Fibroblast of lung (primary cell): ENCODE measurements at regions not wholly inside any gene's neighbourhood (a gene's known extent, or its start where the extent isn't known, plus 50 kb on each side); places are given as distances from the start of the nearest gene placed in this dataset.
"Not testable (repeated sequence)": the region's sequence is repeated elsewhere in the genome, so short reads cannot be mapped to it uniquely, and the experiment has no call there.

Experiments
- DNase-seq, 2 donors: peaks; one replicate each; pipeline versions ENCODE4 v3.0.0 to v3.0.0-alpha.2; 2010; ENCODE audit warnings: low read depth in 2 of 2
- H2AFZ ChIP-seq: 2 replicates; pipeline ENCODE4 v1.5.1; 2012; ENCODE audit warnings: low read length, control low read depth, inconsistent platforms
- H3K27ac ChIP-seq: 2 replicates; pipeline ENCODE4 v1.5.1; 2011; ENCODE audit warnings: low read length, control low read depth; ENCODE audit not compliant: insufficient read depth
- H3K27me3 ChIP-seq: 2 replicates; pipeline ENCODE4 v1.5.1; 2011; ENCODE audit warnings: mild to moderate bottlenecking, low read length; ENCODE audit not compliant: control insufficient read depth, insufficient read depth
- H3K36me3 ChIP-seq: 2 replicates; pipeline ENCODE4 v1.5.1; 2011; ENCODE audit warnings: low read length; ENCODE audit not compliant: control insufficient read depth, insufficient read depth
- H3K4me1 ChIP-seq: 2 replicates; pipeline ENCODE4 v1.5.1; 2011; ENCODE audit warnings: low read length; ENCODE audit not compliant: control insufficient read depth, insufficient read depth; ENCODE audit errors: extremely low read depth
- H3K4me2 ChIP-seq: 2 replicates; pipeline ENCODE4 v1.5.1; 2011; ENCODE audit warnings: low read length, control low read depth; ENCODE audit not compliant: insufficient read depth; ENCODE audit errors: extremely low read depth
- H3K4me3 ChIP-seq, 4 experiments: fragments of 200-600 bp in 1 of 4; sonication (generic) in 1 of 4; replicated peaks in 1 of 4; 2 replicates each; pipeline ENCODE4 v1.5.1; 2011 to 2016; ENCODE audit warnings: low read length in 4 of 4, low read depth in 3 of 4, mild to moderate bottlenecking in 3 of 4, control low read depth in 2 of 4, inconsistent platforms in 1 of 4, mixed read lengths in 1 of 4; ENCODE audit not compliant: insufficient read depth in 1 of 4; ENCODE audit errors: control extremely low read depth in 1 of 4
- H3K79me2 ChIP-seq: 2 replicates; pipeline ENCODE4 v1.5.1; 2012; ENCODE audit warnings: mild to moderate bottlenecking, low read length, inconsistent platforms; ENCODE audit not compliant: control insufficient read depth, insufficient read depth
- H3K9ac ChIP-seq: 2 replicates; pipeline ENCODE4 v1.5.1; 2011; ENCODE audit warnings: mild to moderate bottlenecking, low read length, control low read depth; ENCODE audit not compliant: insufficient read depth
- H3K9me3 ChIP-seq: 2 replicates; pipeline ENCODE4 v1.5.1; 2012; ENCODE audit warnings: low read depth, low read length; ENCODE audit not compliant: control insufficient read depth, insufficient read depth
- H4K20me1 ChIP-seq: 2 replicates; pipeline ENCODE4 v1.5.1; 2011; ENCODE audit warnings: low read length; ENCODE audit not compliant: control insufficient read depth, insufficient read depth; ENCODE audit errors: extremely low read depth
- EZH2 ChIP-seq: IDR thresholded peaks from 2 replicates; pipeline ENCODE4 v1.5.1; 2012; ENCODE audit warnings: low read length, control low read depth, mild to moderate bottlenecking; ENCODE audit errors: missing control alignments
- TF ChIP-seq, protein P1 (sequence below), 2 donors: IDR thresholded peaks in 1 of 2; conservative IDR thresholded peaks in 1 of 2; 1 replicate in 1 of 2; 2 replicates in 1 of 2; pipeline ENCODE4 v1.5.1; 2011 to 2012; ENCODE audit warnings: low read length in 2 of 2, control low read depth in 1 of 2, inconsistent platforms in 1 of 2, low read depth in 1 of 2, mild to moderate bottlenecking in 1 of 2

DNA sequence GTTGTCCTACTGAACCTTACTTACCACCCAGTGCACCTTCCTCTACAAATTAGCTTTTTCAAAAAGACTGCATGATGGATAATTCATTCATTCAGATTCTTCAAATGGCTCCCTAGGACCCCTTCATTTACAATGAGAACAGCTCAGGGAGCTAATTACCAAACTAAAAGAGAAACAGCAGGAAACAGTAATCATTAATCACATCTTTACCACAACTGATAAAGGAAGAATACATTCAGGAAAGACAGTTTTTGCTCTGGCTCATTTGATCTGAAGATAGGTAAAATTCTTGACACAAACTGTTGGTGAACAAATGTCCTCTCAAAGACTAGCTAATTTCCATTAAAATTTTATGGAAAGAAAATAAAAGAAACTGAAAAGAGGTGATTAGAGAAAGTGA lies 1652.7 kb upstream of the LRRTM3 start:
- Histone ChIP-seq H4K20me1 (no peaks in the 10 kb centered on the region), H3K79me2 (no peaks in the 10 kb centered on the region), H3K9me3 (no peaks in the 10 kb centered on the region), H3K4me1 (no peaks in the 10 kb centered on the region), H2AFZ (no peak overlapping the region), H3K27ac (no peak overlapping the region), H3K27me3 (no peaks in the 10 kb centered on the region), H3K4me2 (no peak overlapping the region), H3K9ac (no peak overlapping the region), H3K36me3 (no peaks in the 10 kb centered on the region), H3K4me3 (no peak overlapping the region)
- TF ChIP-seq, protein P1, sequence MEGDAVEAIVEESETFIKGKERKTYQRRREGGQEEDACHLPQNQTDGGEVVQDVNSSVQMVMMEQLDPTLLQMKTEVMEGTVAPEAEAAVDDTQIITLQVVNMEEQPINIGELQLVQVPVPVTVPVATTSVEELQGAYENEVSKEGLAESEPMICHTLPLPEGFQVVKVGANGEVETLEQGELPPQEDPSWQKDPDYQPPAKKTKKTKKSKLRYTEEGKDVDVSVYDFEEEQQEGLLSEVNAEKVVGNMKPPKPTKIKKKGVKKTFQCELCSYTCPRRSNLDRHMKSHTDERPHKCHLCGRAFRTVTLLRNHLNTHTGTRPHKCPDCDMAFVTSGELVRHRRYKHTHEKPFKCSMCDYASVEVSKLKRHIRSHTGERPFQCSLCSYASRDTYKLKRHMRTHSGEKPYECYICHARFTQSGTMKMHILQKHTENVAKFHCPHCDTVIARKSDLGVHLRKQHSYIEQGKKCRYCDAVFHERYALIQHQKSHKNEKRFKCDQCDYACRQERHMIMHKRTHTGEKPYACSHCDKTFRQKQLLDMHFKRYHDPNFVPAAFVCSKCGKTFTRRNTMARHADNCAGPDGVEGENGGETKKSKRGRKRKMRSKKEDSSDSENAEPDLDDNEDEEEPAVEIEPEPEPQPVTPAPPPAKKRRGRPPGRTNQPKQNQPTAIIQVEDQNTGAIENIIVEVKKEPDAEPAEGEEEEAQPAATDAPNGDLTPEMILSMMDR (conservative IDR thresholded peaks at IDR 0.05 in 1 of 2, IDR thresholded peaks at IDR 0.05 in 1 of 2; ENCODE audit: low read depth in 1 of 2, low read length in 2 of 2), result no peak
- TF ChIP-seq EZH2, result no peak
- DNase-seq, result no peak

DNA sequence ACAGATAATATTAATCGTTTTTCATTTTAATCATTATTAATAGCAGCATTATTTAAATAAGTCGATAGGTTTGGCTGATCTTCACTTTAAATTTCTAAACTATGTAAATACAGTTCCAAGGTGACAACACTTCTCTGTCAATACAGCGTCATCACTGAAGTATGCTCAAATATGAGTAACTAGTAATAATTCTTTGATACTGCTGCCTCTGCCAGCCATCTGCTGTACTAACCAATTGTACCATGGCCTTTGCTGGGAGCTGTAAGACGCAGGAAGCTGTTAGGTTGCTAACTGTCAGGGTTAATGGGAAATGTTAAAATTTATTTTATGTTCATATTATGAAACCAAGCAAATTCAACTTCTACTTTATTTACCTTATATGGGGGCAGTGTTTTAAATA lies 1650.5 kb upstream of the LRRTM3 start:
- no peaks in the 10 kb centered on the region for H3K27me3 ChIP-seq
- no peak overlapping the region for H3K9ac ChIP-seq
- no peaks in the 10 kb centered on the region for H3K4me1 ChIP-seq
- no peak overlapping the region for H3K27ac ChIP-seq
- no peak overlapping the region for H3K4me2 ChIP-seq
- no peak overlapping the region for H2AFZ ChIP-seq
- H3K36me3 ChIP-seq, result no peaks in the 10 kb centered on the region
- TF ChIP-seq, protein P1 (conservative IDR thresholded peaks at IDR 0.05 in 1 of 2, IDR thresholded peaks at IDR 0.05 in 1 of 2; ENCODE audit: low read depth in 1 of 2, low read length in 2 of 2), result no peak
- TF ChIP-seq EZH2, result no peak
- DNase-seq, result no peak
- no peaks in the 10 kb centered on the region for H3K9me3 ChIP-seq
- H4K20me1 ChIP-seq, result no peaks in the 10 kb centered on the region
- no peak overlapping the region for H3K4me3 ChIP-seq
- no peaks in the 10 kb centered on the region for H3K79me2 ChIP-seq

DNA sequence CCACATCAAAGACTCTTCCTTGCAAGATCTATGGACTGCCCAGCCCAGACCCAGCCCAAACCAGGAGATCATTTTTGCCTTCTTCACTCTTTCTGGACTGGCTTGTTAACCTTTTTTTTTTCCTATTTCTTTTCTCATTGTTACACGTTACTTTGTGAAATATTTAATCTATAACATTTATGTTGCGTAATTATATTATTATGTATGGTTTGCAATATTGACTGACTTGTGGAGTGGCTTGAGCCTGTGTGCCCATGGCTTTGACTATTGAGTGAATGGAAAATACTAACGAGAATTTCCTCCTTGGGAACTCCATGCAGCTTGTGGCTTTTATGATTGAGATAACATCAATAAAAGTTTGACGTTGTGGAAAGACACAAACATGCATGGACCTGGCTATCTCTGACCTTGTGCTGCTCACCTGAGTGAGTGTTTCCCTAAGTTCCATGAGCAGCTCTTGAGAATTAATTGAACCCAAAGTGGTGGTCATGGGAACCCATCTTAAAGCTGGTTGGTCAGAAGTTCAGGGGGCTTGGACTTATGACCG lies 1641.3 kb upstream of the LRRTM3 start:
- no peaks in the 10 kb centered on the region for H3K4me1 ChIP-seq
- no peaks in the 10 kb centered on the region for H3K9me3 ChIP-seq
- no peaks in the 10 kb centered on the region for H3K36me3 ChIP-seq
- TF ChIP-seq EZH2, result no peak
- TF ChIP-seq, protein P1 (conservative IDR thresholded peaks at IDR 0.05 in 1 of 2, IDR thresholded peaks at IDR 0.05 in 1 of 2; ENCODE audit: low read depth in 1 of 2, low read length in 2 of 2), result no peak
- DNase-seq, result no peak
- H3K4me3 ChIP-seq, result no peak overlapping the region
- H3K4me2 ChIP-seq, result no peak overlapping the region
- no peaks in the 10 kb centered on the region for H3K27me3 ChIP-seq
- no peaks in the 10 kb centered on the region for H4K20me1 ChIP-seq
- H3K9ac ChIP-seq, result no peak overlapping the region
- H2AFZ ChIP-seq, result no peak overlapping the region
- H3K79me2 ChIP-seq, result no peaks in the 10 kb centered on the region
- H3K27ac ChIP-seq, result no peak overlapping the region

DNA sequence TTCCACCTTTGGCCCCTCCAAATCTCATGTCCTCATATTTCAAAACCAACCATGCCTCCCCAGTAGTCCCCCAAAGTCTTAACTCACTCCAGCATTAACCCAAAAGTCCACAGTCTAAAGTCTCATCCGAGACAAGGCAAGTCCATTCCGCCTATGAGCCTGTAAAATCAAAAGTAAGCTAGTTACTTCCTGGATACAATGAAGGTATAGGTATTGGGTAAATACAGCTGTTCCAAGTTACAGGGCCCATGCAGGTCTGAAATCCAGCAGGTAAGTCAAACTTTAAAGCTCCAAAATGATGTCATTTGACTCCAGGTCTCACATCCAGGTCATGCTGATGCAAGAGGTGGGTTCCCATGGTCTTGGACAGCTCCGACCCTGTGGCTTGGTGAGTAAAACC lies 1640.1 kb upstream of the LRRTM3 start:
- H3K27me3 ChIP-seq, H3K27ac ChIP-seq, DNase-seq, H3K4me1 ChIP-seq, H3K79me2 ChIP-seq, H3K4me2 ChIP-seq, H2AFZ ChIP-seq, H3K9ac ChIP-seq, H3K4me3 ChIP-seq, H4K20me1 ChIP-seq, H3K9me3 ChIP-seq, H3K36me3 ChIP-seq: not testable (repeated sequence)
